ENCODE measurements at regions not wholly inside any gene's neighbourhood (a gene's known extent, or its start where the extent isn't known, plus 50 kb on each side); places are given as distances from the start of the nearest gene placed in this dataset.

DNA sequence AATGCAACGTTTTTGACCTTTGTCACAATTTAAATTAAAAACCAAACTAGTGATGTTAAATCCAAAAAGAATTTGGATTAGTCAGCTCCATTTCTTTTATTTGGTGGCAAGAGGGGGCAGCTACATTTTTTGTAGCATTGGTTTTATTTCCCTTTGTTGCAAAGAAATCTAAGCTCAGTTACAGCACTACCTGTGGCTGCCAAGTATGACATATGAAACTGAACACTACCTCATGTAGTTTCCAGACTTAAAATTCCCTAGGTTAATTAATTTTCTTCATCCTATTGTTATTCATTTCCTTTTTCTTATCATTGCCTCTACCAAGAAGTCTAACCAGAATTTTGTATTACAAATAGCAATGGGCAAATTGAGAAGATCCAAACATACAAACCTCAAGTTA, 393.5 kb downstream of the BRINP1 start:
- TF ChIP-seq, protein P1, sequence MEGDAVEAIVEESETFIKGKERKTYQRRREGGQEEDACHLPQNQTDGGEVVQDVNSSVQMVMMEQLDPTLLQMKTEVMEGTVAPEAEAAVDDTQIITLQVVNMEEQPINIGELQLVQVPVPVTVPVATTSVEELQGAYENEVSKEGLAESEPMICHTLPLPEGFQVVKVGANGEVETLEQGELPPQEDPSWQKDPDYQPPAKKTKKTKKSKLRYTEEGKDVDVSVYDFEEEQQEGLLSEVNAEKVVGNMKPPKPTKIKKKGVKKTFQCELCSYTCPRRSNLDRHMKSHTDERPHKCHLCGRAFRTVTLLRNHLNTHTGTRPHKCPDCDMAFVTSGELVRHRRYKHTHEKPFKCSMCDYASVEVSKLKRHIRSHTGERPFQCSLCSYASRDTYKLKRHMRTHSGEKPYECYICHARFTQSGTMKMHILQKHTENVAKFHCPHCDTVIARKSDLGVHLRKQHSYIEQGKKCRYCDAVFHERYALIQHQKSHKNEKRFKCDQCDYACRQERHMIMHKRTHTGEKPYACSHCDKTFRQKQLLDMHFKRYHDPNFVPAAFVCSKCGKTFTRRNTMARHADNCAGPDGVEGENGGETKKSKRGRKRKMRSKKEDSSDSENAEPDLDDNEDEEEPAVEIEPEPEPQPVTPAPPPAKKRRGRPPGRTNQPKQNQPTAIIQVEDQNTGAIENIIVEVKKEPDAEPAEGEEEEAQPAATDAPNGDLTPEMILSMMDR (IDR thresholded peaks at IDR 0.05) = no peak
- no peak for TF ChIP-seq POLR2A (IDR thresholded peaks at IDR 0.05)
